ENCODE measurements at regions not wholly inside any gene's neighbourhood (a gene's known extent, or its start where the extent isn't known, plus 50 kb on each side); places are given as distances from the start of the nearest gene placed in this dataset.

DNA sequence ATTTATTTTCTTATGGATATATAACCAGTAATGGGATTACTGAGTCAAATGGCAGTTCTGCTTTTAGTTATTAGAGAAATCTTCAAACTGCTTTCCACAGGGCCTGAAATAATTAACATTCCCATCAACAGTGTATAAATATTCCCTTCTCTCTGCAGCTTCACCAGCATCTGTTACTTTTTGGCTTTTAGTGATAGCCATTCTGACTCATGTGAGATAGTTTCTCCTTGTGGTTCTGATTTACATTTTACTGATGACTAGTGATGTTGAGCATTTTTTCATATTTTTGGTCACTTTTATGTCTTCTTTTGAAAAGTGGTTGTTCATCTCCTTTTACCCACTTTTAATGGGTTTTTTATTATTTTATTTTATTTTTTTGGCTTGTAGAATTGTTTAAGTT, 1290.3 kb upstream of the CDH9 start:
- no peak for ATAC-seq (ENCODE audit: poor library complexity)

DNA sequence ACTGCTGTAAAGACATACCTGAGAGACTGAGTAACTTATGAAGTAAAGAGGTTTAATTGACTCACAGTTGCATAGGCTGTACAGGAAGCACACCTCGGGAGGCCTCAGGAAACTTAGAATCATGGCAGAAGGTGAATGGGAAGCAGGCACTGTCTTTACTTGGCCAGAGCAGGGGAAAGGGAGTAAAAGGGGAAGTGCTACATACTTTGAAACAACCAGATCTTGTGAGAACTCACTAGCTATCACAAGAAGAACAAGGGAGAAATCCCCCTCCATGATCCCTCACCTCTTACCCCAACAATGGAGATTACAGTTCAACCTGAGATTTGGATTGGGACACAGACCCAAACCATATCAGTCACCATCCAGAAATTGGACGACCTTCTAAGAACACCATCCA, 1285.8 kb upstream of the CDH9 start:
- Histone ChIP-seq H3K36me3 (ENCODE audit: insufficient read depth, low read length) (no peaks in the 10 kb centered on the region), H3K4me1 (ENCODE audit: insufficient read depth, low read length) (no peaks in the 10 kb centered on the region), H3K27me3 (ENCODE audit: control insufficient read depth in 1 of 2, insufficient read depth in 2 of 2, low read length in 2 of 2) (no peaks in the 10 kb centered on the region), H3K9me3 (ENCODE audit: control insufficient read depth in 1 of 2, insufficient read depth in 1 of 2, low read length in 2 of 2) (peaks cover 0 to 3% of the 10 kb centered on the region in 2 experiments), H3K27ac (ENCODE audit: low read depth in 1 of 2, low read length in 2 of 2) (no peak overlapping the region), H3K4me3 (ENCODE audit: low read length) (no peak overlapping the region)
- TF ChIP-seq, protein P1, sequence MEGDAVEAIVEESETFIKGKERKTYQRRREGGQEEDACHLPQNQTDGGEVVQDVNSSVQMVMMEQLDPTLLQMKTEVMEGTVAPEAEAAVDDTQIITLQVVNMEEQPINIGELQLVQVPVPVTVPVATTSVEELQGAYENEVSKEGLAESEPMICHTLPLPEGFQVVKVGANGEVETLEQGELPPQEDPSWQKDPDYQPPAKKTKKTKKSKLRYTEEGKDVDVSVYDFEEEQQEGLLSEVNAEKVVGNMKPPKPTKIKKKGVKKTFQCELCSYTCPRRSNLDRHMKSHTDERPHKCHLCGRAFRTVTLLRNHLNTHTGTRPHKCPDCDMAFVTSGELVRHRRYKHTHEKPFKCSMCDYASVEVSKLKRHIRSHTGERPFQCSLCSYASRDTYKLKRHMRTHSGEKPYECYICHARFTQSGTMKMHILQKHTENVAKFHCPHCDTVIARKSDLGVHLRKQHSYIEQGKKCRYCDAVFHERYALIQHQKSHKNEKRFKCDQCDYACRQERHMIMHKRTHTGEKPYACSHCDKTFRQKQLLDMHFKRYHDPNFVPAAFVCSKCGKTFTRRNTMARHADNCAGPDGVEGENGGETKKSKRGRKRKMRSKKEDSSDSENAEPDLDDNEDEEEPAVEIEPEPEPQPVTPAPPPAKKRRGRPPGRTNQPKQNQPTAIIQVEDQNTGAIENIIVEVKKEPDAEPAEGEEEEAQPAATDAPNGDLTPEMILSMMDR (IDR thresholded peaks at IDR 0.05), result no peak
- DNase-seq (no peak), ATAC-seq (ENCODE audit: poor library complexity) (no peak)
- H3K36me3 Mint-ChIP-seq (ENCODE audit: low read depth), result no peaks in the 10 kb centered on the region
- intact Hi-C loops (cut with DNase I, micrococcal nuclease), result no loop called here
- H3K4me1 Mint-ChIP-seq (ENCODE audit: low read depth), result no peaks in the 10 kb centered on the region
- no peak overlapping the region for H3K4me3 Mint-ChIP-seq
- POLR2A ChIA-PET, result no interaction called here
- H3K9me3 Mint-ChIP-seq, result peaks cover 20% of the 10 kb centered on the region
- CTCF ChIA-PET, result no interaction called here
- no peak overlapping the region for H3K27ac Mint-ChIP-seq
- no peaks in the 10 kb centered on the region for H3K27me3 Mint-ChIP-seq

More for the DNA sequence above, 1290.3 kb upstream of the CDH9 start:
- H3K9me3 Mint-ChIP-seq, result peaks cover 17% of the 10 kb centered on the region
- H3K36me3 ChIP-seq (ENCODE audit: insufficient read depth, low read length), result no peaks in the 10 kb centered on the region
- TF ChIP-seq, protein P1 (IDR thresholded peaks at IDR 0.05), result no peak
- no peaks in the 10 kb centered on the region for H3K4me1 Mint-ChIP-seq (ENCODE audit: low read depth)
- no peaks in the 10 kb centered on the region for H3K27me3 ChIP-seq (ENCODE audit: control insufficient read depth in 1 of 2, insufficient read depth in 2 of 2, low read length in 2 of 2)
- intact Hi-C loops (cut with DNase I, micrococcal nuclease), result no loop called here
- no peak overlapping the region for H3K4me3 ChIP-seq (ENCODE audit: low read length)
- POLR2A ChIA-PET, result no interaction called here
- no peak overlapping the region for H3K4me3 Mint-ChIP-seq
- CTCF ChIA-PET, result no interaction called here
- DNase-seq, result no peak
- no peaks in the 10 kb centered on the region for H3K27me3 Mint-ChIP-seq
- H3K9me3 ChIP-seq (ENCODE audit: control insufficient read depth in 1 of 2, insufficient read depth in 1 of 2, low read length in 2 of 2), result peaks cover 0 to 7% of the 10 kb centered on the region in 2 experiments
- no peak overlapping the region for H3K27ac ChIP-seq (ENCODE audit: low read depth in 1 of 2, low read length in 2 of 2)
- no peaks in the 10 kb centered on the region for H3K4me1 ChIP-seq (ENCODE audit: insufficient read depth, low read length)
- H3K36me3 Mint-ChIP-seq (ENCODE audit: low read depth), result no peaks in the 10 kb centered on the region
- no peak overlapping the region for H3K27ac Mint-ChIP-seq

DNA sequence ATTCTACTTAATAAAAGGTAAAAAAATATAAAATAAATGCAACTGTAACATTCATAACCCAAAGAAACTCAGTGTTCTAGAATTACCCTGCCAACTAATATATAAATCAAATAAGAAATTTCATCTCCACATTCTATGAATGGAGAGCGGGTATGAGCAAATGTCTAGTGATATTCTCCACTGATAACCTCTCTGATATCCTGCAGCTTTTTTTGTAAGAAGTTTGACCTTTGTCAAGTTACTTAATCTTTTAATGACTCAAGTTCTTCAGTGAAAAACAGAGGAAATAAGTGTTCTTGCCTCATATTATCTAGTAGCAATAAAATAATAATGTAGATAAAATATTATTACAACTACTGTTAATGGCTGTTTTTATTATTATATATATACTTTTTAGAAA, 1275.6 kb upstream of the CDH9 start:
- H3K4me3 Mint-ChIP-seq, result no peak overlapping the region
- TF ChIP-seq, protein P1 (IDR thresholded peaks at IDR 0.05), result no peak

More for the DNA sequence above, 1275.6 kb upstream of the CDH9 start:
- Mint-ChIP-seq H3K4me1 (ENCODE audit: low read depth) (no peaks in the 10 kb centered on the region), H3K36me3 (ENCODE audit: low read depth) (no peaks in the 10 kb centered on the region), H3K27ac (no peak overlapping the region), H3K27me3 (no peaks in the 10 kb centered on the region), H3K9me3 (peaks cover 16% of the 10 kb centered on the region)
- ChIA-PET CTCF (no interaction called here), POLR2A (no interaction called here)
- Histone ChIP-seq H3K27ac (ENCODE audit: low read depth in 1 of 2, low read length in 2 of 2) (no peak overlapping the region), H3K36me3 (ENCODE audit: insufficient read depth, low read length) (no peaks in the 10 kb centered on the region), H3K9me3 (ENCODE audit: control insufficient read depth in 1 of 2, insufficient read depth in 1 of 2, low read length in 2 of 2) (peaks cover 0 to 10% of the 10 kb centered on the region in 2 experiments), H3K4me1 (ENCODE audit: insufficient read depth, low read length) (no peaks in the 10 kb centered on the region), H3K27me3 (ENCODE audit: control insufficient read depth in 1 of 2, insufficient read depth in 2 of 2, low read length in 2 of 2) (no peaks in the 10 kb centered on the region), H3K4me3 (ENCODE audit: low read length) (no peak overlapping the region)
- DNase-seq (no peak), ATAC-seq (ENCODE audit: poor library complexity) (no peak)
- intact Hi-C loops (cut with DNase I, micrococcal nuclease), result no loop called here

Data from CD4-positive, alpha-beta T cell (primary cell).